ENCODE measurements at regions not wholly inside any gene's neighbourhood (a gene's known extent, or its start where the extent isn't known, plus 50 kb on each side); places are given as distances from the start of the nearest gene placed in this dataset.
"Not testable (repeated sequence)": the region's sequence is repeated elsewhere in the genome, so short reads cannot be mapped to it uniquely, and the experiment has no call there.

GRCh38 chr1:143839182-143839581, 132.6 kb downstream of the FAM72C start:
- not testable (repeated sequence) for DNase-seq (ENCODE audit: low spot score)

- not testable (repeated sequence) for DNase-seq (ENCODE audit: low spot score)
These were observed 133.2 kb downstream of the FAM72C start for GRCh38 chr1:143838598-143838929.

GRCh38 chr1:143837924-143838597, 133.7 kb downstream of the FAM72C start:
- DNase-seq (ENCODE audit: low spot score): not testable (repeated sequence)

- not testable (repeated sequence) for DNase-seq (ENCODE audit: low spot score)
These were observed 138.4 kb downstream of the FAM72C start for GRCh38 chr1:143833376-143833775.

- DNase-seq (ENCODE audit: low spot score): not testable (repeated sequence)
These were observed 139.4 kb downstream of the FAM72C start for GRCh38 chr1:143832379-143832716.

- DNase-seq (ENCODE audit: low spot score): not testable (repeated sequence)
These were observed 140.1 kb downstream of the FAM72C start for GRCh38 chr1:143831479-143832378.

GRCh38 chr1:143826162-143826561, 145.6 kb downstream of the FAM72C start:
- DNase-seq (ENCODE audit: low spot score): not testable (repeated sequence)

- not testable (repeated sequence) for DNase-seq (ENCODE audit: low spot score)
These were observed 147.5 kb downstream of the FAM72C start for GRCh38 chr1:143824266-143824665.

- not testable (repeated sequence) for DNase-seq (ENCODE audit: low spot score)
These were observed 151.7 kb downstream of the FAM72C start for GRCh38 chr1:143820058-143820457.

- DNase-seq (ENCODE audit: low spot score): not testable (repeated sequence)
These were observed 155.4 kb downstream of the FAM72C start for GRCh38 chr1:143816369-143816768.

GRCh38 chr1:143805374-143805773, 166.4 kb downstream of the FAM72C start:
- not testable (repeated sequence) for DNase-seq (ENCODE audit: low spot score)

- DNase-seq (ENCODE audit: low spot score): not testable (repeated sequence)
These were observed 167.0 kb downstream of the FAM72C start for GRCh38 chr1:143804707-143805356.

GRCh38 chr1:143803927-143804411, 167.8 kb downstream of the FAM72C start:
- DNase-seq (ENCODE audit: low spot score): not testable (repeated sequence)

GRCh38 chr1:143803095-143803494, 168.7 kb downstream of the FAM72C start:
- not testable (repeated sequence) for DNase-seq (ENCODE audit: low spot score)

- not testable (repeated sequence) for DNase-seq (ENCODE audit: low spot score)
These were observed 172.1 kb downstream of the FAM72C start for GRCh38 chr1:143799568-143800187.

- DNase-seq (ENCODE audit: low spot score): not testable (repeated sequence)
These were observed 175.4 kb downstream of the FAM72C start for GRCh38 chr1:143796369-143796768.

GRCh38 chr1:143792047-143792937, 179.5 kb downstream of the FAM72C start:
- DNase-seq (ENCODE audit: low spot score): not testable (repeated sequence)

GRCh38 chr1:143786381-143786780, 185.4 kb downstream of the FAM72C start:
- DNase-seq (ENCODE audit: low spot score): not testable (repeated sequence)

GRCh38 chr1:143785883-143786282, 185.9 kb downstream of the FAM72C start:
- not testable (repeated sequence) for DNase-seq (ENCODE audit: low spot score)

- not testable (repeated sequence) for DNase-seq (ENCODE audit: low spot score)
These were observed 187.4 kb downstream of the FAM72C start for GRCh38 chr1:143784239-143784882.

Data from D341Med (cell line).